ENCODE measurements at regions not wholly inside any gene's neighbourhood (a gene's known extent, or its start where the extent isn't known, plus 50 kb on each side); places are given as distances from the start of the nearest gene placed in this dataset.

DNA sequence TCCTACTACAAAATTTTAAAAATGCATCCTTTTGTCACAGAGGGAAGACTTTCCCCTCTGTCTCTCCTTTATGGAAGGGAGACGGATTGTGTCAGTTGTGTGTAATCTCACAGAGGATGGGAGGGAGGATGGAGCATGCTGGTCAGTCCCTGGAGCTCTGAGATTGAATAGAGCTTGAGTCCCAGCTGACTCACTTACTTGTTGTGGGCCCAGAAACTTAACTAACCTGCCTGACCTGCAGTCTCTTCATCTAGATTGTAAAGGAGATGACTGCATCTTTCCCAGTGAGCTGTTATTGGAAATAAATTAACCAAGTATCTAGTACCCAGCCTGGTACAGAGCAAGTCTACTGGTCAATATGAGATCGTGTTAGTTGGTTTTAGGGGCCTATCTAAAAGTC, 77.9 kb upstream of the ADO start:
- Histone ChIP-seq H3K9me3 (no peaks in the 10 kb centered on the region), H3K27me3 (no peaks in the 10 kb centered on the region), H3K4me1 (no peaks in the 10 kb centered on the region), H3K27ac (no peak overlapping the region), H3K4me3 (no peak overlapping the region), H3K36me3 (no peaks in the 10 kb centered on the region)
- intact Hi-C loops (cut with DNase I; ENCODE audit: low total_unique reads) = no loop called here
- DNase-seq = no peak
- TF ChIP-seq, protein P1, sequence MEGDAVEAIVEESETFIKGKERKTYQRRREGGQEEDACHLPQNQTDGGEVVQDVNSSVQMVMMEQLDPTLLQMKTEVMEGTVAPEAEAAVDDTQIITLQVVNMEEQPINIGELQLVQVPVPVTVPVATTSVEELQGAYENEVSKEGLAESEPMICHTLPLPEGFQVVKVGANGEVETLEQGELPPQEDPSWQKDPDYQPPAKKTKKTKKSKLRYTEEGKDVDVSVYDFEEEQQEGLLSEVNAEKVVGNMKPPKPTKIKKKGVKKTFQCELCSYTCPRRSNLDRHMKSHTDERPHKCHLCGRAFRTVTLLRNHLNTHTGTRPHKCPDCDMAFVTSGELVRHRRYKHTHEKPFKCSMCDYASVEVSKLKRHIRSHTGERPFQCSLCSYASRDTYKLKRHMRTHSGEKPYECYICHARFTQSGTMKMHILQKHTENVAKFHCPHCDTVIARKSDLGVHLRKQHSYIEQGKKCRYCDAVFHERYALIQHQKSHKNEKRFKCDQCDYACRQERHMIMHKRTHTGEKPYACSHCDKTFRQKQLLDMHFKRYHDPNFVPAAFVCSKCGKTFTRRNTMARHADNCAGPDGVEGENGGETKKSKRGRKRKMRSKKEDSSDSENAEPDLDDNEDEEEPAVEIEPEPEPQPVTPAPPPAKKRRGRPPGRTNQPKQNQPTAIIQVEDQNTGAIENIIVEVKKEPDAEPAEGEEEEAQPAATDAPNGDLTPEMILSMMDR (IDR thresholded peaks at IDR 0.05) = no peak

DNA sequence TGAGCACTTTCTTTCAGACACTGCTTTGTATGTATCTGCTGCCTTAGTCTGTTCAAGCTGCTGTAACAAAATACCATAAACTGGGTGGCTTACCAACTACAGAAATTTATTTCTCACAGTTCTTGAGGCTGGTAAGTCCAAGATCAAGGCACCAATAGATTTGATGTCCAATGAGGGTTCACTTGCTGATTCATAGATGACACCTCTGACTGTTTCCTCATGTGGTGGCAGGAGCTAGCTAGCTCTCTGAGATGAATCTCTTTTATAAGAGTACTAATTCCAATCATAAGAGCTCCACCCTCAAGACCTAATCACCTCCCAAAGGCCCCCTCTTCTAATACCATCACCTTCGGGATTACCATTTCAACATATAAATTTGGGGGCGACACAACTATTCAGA, 76.6 kb upstream of the ADO start:
- H3K9me3 ChIP-seq = no peaks in the 10 kb centered on the region
- no peaks in the 10 kb centered on the region for H3K27me3 ChIP-seq
- intact Hi-C loops (cut with DNase I; ENCODE audit: low total_unique reads) = no loop called here
- H3K4me3 ChIP-seq = no peak overlapping the region
- no peaks in the 10 kb centered on the region for H3K4me1 ChIP-seq
- H3K36me3 ChIP-seq = no peaks in the 10 kb centered on the region
- no peak for DNase-seq
- TF ChIP-seq, protein P1 (IDR thresholded peaks at IDR 0.05) = no peak
- H3K27ac ChIP-seq = no peak overlapping the region

DNA sequence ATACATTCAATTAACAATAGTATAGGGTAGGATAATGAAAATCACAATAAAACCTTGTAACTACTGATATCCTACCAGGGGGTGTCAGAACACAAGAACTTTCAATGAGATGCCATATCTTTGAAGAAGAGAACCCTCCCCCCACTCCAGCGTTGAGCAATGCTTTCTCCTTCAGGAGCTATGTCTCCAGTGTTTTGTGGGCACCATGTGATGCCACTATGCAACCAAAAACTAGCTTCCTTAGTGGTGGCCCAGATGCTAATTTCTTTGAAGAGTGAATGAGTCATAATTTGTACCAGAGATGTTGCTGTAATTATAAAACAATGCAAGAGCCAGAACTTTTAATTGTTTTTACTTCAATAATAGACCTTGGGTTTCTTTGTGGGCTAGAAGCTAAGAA, 76.0 kb upstream of the ADO start:
- Histone ChIP-seq H3K4me3 (no peak overlapping the region), H3K27ac (no peak overlapping the region), H3K4me1 (no peaks in the 10 kb centered on the region), H3K9me3 (no peaks in the 10 kb centered on the region), H3K27me3 (no peaks in the 10 kb centered on the region), H3K36me3 (no peaks in the 10 kb centered on the region)
- intact Hi-C loops (cut with DNase I; ENCODE audit: low total_unique reads) = no loop called here
- DNase-seq = no peak
- TF ChIP-seq, protein P1 (IDR thresholded peaks at IDR 0.05) = no peak

DNA sequence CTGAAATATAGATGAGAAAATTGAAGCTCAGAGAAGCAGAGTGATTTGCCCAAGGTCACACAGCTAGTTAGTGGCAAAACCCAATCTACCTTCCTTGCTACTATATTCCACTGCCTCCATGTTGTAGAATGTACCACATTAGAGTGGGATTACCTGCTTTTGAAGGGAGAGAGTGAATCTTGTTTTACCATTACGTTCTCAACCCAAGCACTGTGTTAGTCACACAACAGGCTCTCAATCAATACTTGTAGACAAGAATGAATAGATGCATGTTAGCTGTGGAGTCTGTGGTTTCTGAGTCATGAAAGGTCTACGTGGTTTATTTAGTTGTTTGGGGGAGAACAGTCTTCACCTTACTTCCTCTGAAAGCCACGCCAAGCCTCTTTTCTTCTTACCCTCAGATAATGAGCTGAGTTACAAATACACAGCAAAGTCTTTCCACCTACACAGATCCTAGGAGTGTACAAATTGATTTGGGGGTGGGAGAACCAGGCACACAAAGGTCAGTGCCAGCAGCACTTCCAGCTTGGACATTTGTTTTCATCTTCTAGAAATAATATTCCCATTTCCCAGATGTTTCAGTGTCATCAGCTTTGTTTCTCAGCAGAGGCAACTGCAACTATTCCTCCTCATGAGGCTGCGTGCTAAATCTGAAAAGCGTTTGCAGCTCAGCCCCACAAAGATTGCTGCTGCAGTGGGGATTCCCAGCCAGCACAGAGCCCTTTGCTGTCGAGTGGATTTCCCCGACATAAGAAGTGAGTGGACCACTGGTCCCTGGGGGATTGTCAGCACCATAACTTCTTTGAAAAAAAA, 71.5 kb upstream of the ADO start:
- Histone ChIP-seq H3K27me3 (no peaks in the 10 kb centered on the region), H3K27ac (no peak overlapping the region), H3K4me3 (no peak overlapping the region), H3K36me3 (no peaks in the 10 kb centered on the region), H3K9me3 (no peaks in the 10 kb centered on the region), H3K4me1 (no peaks in the 10 kb centered on the region)
- no peak for DNase-seq
- intact Hi-C loops (cut with DNase I; ENCODE audit: low total_unique reads) = no loop called here
- TF ChIP-seq, protein P1 (IDR thresholded peaks at IDR 0.05) = no peak

DNA sequence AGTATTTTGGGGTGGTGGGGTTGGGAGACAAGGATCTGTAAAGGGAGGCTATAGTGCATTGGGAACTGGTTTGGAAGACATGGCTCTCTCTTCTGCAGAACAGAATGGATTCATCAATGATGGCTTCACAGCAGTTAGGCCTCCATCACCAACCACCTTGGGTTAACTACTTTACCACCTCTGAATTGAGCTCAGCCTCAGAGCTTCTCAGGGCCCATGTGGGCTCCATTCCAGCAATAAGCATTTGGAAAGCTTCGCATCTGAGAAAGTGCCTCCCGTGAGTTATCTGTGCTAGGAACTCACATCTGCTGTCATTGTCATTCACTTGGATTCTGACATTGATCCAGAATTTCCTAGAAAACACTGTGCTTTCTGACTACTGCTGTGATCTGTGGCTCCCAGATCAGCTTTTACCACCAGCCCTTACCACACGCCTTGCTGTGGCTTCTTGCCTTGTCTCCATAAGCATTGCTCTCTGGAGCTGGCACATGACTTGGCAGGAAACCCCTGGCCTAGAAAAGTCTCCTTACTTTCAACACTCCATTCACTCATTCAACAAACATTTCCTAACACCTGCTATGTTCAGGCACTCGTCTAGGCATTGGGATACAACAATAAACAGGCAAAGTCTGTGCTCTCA, 70.7 kb upstream of the ADO start:
- Histone ChIP-seq H3K27me3 (no peaks in the 10 kb centered on the region), H3K27ac (no peak overlapping the region), H3K9me3 (no peaks in the 10 kb centered on the region), H3K36me3 (no peaks in the 10 kb centered on the region), H3K4me1 (no peaks in the 10 kb centered on the region), H3K4me3 (no peak overlapping the region)
- TF ChIP-seq, protein P1 (IDR thresholded peaks at IDR 0.05) = no peak
- intact Hi-C loops (cut with DNase I; ENCODE audit: low total_unique reads) = no loop called here
- DNase-seq = no peak

Data from tibial artery (tissue), 4 donors.